GM18909 (cell line): ENCODE measurements at regions not wholly inside any gene's neighbourhood (a gene's known extent, or its start where the extent isn't known, plus 50 kb on each side); places are given as distances from the start of the nearest gene placed in this dataset.

Experiments used
- ATAC-seq: cut with Tn5 transposase; IDR thresholded peaks from one replicate; pipeline ENCODE4 v1.9.1; 2021; ENCODE audit warnings: mild to moderate bottlenecking; ENCODE audit not compliant: unreplicated experiment, poor library complexity

DNA sequence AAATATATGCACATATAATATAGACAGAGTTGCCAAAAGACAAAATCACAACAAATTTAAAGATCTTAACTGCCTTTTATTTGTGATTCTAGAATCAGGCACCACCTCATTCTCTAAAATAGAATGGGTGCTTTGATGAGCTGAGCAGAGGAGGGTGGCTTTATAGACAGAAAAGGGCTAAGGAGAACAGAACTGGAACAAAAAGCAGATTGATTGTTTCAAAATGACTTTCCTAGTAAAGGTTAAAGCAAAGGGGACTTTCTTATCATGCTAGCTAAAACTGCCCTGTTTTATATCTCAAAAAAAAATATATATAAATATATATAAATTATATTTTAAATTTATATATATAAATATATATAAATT, 287.6 kb downstream of the FAT3 start:
- no peak for ATAC-seq

DNA sequence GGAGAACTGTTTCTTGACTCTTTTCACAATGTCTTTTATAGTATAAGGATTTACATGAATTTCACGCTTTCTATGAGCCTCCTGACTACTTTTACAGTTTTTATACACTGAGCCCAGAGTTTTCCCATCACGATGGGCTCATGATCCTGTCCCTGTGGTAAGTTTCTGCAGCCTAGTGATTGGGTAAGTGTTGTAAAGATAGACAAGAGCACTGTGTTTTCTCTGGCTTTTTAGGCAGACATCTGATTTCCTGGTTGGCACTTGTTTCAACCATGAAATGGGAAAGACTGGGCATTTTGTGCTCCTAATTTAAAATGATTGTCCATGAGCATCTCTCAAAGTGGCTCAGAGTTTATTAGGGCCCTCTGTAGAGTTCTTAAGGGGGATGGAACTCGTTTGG, 299.0 kb downstream of the FAT3 start:
- ATAC-seq, result no peak

DNA sequence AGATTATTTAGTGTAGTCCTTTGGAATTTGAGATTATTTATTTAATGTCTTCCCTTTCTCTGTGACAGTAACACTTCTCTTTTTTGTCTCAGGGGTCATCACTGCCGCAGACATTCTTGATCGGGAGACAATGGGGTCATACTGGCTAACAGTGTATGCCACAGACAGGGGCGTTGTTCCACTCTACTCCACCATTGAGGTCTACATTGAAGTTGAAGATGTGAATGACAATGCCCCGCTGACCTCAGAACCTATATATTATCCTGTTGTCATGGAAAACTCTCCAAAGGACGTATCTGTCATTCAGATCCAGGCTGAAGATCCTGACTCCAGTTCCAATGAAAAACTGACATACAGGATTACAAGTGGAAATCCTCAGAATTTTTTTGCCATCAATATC, 299.9 kb downstream of the FAT3 start:
- ATAC-seq, result no peak

DNA sequence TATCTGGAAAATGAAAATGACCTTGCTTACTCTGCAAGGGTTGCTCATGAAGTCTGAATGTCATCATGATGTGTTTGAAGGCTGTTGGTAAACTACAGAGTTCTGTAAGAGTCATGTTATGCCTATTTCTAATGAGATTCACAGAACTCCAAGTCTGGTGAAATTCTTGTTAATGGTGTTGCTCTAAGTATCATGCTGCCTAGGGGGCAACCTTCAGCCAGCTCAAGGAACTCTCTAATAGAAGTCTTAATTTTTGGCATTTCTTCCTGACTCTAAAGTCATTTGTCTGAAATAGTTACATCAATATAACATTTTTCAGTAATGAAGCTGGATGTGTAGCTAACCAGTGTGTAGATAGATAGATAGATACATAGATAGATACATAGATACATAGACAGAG, 302.8 kb downstream of the FAT3 start:
- no peak for ATAC-seq

DNA sequence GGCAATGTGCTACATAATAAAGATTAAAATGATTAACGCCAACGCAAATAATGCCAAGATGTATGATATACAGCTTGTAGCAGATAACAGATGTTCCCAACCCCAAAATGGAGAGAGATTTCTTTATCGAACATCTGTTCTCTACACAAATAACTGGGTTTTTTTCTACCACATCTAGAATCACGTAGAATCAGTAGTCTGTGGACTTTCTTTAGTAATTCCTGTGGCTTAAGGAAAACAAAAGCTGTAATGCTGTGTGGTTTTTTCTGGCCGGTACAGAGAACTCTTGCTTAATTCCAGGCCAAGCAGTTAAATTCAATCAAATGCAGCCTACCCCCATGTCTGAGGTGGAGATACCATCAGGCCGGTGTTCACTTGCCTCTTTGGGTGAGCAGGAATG, 303.4 kb downstream of the FAT3 start:
- no peak for ATAC-seq

DNA sequence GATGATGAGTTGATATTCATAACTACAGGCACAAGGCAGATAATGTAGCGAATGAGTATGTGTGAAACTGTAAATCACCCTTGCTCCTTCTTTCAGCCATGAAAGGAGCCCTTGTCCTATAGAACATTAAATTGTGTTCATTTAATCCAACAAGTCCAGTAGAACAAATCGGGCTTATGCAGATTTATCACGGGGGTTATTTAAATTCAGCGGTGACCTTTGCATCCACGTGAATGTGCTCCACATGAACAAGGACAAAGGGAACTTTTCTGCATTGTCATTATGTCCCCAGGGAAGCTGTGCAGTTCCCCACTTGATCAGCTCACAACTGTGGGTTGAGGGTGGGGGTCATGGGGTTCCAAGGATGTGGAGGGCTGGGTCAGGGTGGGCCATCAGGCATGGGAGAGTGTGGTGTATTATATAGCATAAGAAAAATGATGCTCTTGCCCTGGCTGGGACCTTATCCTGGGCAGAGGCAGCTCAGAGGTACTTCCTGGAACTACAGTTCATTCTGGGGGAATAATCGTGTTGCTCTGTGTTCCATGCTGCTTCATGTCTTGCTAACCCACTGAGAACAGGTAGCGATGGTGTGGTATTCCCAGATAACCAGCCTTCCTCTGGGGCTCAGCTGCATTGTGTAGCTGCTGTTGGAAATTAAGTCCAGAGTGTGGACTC, 306.6 kb downstream of the FAT3 start:
- ATAC-seq, result no peak

DNA sequence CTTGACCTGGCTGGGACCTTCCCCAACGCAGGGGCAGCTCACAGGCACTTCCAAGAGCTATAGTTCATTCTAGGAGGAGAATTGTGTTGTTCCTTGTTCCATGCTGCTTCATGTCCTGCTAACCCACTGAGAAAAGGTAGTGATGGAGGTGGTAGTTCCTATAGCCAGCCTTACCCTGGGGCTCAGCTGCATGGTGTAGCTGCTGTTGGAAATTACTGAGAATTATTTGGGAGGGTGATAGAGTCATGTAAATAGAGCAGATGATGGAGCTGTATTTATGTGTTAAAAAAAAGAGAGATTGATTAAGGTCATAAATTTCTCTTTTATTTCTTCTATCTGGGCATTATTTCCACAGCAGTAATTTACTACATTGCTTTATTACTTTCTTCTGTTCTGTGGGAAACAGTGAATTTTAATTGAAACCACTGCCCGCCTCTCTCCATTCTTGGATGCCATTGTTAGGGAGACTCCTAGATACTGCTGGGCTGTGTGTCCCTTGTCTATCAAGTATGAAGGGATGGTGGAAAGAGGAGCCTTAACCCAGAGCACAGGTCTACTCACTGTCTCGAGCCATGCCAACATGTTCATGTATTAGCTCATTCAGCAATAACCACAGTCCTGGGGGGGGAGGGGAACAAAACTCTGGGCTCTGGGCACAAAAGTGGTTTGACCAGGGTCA, 309.2 kb downstream of the FAT3 start:
- ATAC-seq, result no peak

DNA sequence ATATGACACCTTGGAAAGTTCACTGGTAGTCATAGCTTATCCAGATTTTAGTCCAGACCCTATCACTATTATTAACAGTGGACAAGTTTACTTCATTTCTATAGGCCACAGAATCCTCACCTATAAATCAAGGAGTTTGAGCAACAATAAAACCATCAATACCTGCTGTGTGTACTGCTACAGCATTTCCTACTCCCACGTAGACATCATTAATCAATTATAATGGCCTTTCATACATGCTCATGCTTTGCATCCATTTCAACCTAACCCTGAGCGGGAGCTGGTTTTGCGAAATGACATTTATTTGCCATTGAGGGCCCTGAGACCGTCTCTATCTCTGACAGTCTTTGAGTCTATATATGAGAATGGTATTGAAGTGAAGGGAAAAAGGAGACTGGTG, 312.3 kb downstream of the FAT3 start:
- ATAC-seq, result no peak

DNA sequence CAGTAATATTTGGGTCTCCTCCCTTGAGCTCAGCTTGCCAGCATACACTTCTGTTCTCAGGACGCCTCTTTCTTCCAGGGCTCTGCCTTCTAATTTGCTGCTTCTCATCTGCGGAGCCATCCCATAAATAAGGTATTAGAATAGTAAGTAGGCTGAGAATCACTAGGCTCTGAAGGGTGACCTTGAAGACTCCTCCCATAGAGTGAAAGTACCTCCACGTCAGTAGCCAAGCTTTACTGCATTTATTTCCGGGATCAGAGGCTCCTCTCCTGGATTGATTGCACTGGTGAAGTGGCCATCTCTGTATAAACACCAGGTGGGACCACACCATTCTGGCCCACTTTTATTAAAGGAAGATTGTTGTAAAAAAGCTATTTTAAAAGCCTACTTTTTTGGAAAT, 315.5 kb downstream of the FAT3 start:
- no peak for ATAC-seq

DNA sequence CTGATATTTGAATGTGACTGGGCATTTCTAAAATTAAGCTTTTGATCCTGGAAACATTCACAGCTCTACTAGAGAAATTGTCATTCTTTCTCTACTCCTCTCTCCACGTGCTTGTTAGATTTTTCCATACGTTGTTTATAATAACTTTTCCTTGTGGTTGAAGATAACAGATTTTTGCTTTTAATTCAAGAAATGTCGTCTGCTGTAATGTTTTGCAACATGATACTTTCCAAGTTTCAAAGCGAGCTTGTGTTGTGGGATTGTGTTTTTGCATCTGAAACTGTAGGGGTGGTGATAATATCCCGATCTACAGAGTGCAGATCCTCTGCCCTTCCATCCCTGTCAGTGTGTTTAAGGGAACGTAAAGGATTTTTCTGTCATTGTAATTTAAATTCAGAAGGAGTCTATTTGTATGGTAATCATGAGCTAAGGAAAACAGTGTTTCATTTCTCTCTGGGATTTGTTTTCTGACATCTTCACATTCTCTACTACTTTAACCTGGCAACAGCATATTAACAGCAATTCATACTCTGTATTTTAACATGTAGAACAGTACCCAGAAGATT, 321.4 kb downstream of the FAT3 start:
- no peak for ATAC-seq

DNA sequence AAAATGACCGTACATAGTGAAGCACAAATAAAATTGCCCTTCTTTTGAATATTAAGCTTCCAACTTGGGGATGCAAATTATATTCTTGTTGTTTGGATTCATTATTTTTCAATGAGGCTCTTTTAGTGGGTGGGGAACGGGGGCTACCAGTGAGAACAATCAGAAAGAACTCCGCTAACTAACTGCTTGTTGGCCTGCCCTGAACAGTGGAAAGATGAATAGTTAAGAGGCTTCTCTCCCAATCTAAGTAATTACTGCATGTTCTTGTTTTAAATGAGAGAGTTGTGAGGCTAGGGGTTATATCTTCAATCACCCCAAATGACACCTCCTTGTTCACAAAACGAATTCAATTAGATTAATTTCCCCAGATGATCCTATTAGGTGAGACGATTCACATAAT, 322.0 kb downstream of the FAT3 start:
- no peak for ATAC-seq

DNA sequence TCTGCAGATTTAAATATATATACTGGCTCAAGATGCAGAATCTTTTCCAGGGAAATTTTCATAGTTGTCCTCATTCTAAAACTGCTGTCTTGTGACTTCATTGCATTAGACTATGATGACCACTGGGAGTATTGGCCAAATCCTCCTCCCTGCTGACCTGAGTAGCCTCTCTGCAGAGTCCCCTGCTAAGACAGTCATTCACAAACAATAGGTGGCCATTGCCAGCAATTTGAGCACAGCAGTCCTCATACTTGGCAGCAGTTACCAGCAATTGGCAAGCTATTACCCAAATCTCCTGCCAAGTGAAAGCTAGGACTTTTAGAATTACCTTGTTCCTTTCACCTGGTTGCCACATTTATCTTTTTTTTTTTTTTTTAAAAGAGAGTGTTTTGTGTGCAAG, 325.8 kb downstream of the FAT3 start:
- ATAC-seq, result no peak

DNA sequence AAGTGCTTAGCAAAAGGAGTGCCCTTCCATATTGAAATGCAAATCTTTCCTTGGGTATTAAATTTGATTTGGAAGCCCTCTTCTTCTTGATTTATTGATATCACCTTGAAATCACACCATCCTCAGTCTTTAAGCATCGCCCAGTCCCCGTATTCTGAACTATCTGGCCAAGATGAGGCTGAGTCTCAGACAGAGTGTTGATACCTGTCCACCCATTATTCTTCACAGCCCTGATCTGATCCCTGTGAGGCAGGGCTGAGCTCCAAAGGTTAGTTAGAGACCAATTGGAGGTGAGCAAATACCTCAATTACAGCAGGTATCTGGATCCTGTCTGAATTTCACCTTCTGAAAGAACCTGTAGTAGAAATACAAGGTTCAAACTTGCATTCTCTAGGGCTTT, 326.3 kb downstream of the FAT3 start:
- ATAC-seq, result no peak

DNA sequence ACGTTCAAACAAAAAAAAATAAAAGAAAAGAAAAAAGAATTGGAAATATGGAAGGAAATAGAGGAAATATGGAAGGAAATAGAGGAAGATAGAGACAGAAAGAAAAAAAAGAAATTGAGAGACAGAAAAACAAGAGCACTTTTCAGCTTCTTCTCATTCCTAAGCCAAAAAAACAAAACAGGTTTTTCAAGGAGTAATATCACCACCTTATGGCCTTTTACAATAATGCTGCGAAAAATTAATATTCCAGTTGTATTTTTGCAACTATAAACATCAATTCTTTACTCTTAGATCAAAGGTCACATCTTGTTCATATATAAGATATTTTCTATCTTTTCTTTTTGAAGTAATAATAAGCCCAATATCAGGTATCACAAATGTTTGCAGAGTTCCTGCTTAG, 328.3 kb downstream of the FAT3 start:
- ATAC-seq, result no peak

DNA sequence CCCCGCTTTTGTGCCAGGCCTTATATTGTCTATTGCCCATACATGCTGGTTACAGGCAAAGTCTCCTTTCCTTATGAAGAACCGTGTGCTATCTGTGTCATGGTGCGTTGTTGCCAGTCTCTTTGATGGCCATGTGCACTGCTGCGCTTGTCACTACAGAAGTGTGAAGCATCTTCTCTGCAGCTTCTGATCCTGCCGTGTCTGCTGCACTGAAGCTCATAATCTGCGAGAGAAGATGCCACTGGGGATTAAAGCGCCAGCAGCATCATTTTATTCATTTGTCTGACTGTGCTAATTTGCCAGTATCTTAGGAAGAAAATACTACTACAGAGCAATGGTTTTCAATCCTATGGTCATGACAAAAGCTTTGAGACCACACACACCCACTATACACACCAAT, 330.1 kb downstream of the FAT3 start:
- no peak for ATAC-seq

DNA sequence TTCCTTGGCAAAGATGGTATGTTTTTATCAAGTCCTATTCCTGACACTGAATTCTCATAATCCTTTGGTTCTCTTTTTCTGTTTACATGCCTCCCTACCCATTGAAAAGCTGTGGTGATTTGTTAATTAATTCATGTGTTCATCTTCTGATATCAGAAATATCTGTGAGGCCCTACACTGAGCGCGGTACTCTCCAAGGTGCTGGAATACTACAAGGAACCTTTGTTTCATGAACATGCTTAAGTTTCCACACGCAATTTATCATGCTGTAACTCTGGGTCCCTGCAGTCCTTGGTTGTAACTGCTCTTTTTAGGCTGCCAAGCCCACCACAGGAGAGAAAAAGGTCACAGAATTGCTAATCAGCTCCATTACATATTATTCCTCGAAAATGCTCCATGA, 331.8 kb downstream of the FAT3 start:
- ATAC-seq, result no peak

DNA sequence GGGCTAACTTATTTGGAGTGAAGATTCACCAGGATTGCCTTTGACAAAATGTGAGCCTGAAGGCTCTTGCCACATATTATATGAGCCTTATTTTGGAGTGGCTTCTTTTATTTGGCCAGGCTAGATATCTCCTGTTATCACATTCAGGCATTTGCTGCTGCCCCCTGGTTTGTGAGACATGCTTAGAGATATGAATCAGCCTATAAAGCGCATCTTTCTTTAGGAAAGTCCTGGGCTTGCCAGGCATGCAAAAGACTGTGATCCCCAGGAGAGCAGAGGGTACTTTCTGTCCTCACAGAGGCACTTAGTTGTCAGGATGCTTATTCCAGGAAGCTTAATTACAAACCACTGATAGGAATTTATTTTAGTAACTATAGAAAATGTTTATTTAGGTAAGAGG, 333.3 kb downstream of the FAT3 start:
- ATAC-seq, result no peak

DNA sequence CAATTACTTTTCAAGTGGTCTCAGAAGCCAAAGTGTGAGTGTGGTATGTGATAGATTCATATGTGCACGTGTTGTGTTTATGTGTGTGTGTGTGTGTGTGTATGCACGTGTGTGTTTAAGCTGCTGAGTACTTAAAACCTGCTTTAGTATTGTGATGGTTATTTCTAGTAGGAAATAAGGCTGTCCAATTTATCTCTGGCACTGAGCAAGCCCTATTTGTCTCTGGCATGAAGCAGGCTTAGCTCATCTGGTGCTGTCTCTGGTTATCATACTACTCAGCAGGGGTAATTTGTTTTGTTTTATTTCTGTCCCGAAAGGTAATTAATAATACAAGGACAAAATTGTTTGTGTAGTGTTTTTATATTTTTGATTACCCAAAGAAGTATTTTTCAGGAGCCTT, 333.7 kb downstream of the FAT3 start:
- no peak for ATAC-seq

DNA sequence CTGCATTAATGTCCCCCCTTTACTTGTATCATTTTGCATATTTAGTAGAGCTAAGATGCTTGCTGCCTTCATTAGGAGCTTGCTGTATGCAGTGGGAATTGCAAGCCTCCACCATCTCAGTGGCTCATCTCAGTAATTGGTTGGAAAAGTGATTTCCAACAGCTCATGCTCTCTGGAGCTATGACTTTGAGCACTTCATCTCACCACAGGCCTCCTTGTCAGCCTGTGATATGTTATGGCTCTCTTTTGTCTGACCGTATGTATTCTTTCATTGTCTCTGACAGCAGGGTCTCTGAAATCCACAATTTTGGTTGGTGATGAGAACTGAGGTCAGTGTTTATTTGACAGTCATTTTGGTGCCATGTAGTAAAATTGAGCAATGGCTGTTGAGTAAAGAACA, 345.1 kb downstream of the FAT3 start:
- ATAC-seq, result no peak

DNA sequence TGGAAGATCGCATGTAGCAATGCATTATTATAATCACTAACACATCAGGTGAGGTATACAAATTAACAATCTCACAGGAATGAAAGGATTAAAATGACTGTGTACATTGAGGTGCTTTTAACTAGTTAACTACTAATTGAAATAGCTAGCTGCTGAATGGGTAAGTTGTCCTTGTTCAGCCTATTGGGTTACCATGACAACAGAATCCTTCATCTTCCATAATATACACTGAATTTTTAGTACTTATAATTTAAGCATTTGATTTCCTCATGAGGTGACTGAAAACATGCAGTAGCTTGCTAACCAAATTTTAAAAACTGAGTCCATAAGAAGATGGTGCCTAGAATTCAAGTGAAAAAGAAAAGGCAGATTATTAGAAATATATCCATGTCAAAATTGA, 347.9 kb downstream of the FAT3 start:
- no peak for ATAC-seq

DNA sequence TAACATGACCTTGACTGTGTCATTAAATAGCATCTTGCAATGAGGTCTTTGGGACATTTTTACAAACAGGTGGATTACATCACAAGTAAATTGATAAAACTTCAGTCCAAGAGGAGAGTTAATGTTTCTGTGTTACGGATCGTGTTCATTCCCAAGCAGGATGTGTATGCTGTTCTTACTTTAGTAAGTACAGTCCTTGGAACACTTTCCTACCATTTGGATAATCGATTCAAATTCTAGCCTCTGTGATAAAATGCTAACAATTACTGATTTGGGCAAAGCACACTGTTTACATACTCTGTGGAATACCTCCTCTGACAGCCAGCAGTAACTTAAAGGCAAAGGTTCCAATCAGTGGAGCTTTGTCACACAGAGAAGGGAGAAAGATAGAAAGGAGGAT, 351.7 kb downstream of the FAT3 start:
- ATAC-seq, result no peak

DNA sequence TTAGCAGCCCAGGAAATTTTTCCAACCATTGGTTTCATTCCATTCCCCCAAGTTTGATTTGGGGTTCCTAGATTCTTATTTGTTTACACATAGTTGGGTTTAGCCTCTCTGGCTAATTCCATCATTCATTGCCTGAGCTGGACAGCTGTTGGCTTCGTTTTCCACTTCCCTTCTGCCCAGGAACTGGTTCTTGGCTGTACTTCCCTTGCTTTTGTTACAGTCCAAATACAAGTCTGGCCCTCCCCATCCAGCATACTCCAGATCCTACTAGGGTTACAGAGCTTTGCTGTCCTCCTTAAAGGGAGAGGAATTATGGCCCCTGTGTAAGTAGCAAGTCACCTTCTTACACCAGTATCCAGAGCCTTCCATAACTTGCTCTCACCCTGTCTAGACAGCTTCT, 356.3 kb downstream of the FAT3 start:
- ATAC-seq, result no peak
